Femur (tissue), 1 donor: ENCODE measurements at regions not wholly inside any gene's neighbourhood (a gene's known extent, or its start where the extent isn't known, plus 50 kb on each side); places are given as distances from the start of the nearest gene placed in this dataset.
"Not testable (repeated sequence)": the region's sequence is repeated elsewhere in the genome, so short reads cannot be mapped to it uniquely, and the experiment has no call there.

Experiments
- DNase-seq: peaks from one replicate; pipeline ENCODE4 v3.0.0-alpha.2; 2017

DNA sequence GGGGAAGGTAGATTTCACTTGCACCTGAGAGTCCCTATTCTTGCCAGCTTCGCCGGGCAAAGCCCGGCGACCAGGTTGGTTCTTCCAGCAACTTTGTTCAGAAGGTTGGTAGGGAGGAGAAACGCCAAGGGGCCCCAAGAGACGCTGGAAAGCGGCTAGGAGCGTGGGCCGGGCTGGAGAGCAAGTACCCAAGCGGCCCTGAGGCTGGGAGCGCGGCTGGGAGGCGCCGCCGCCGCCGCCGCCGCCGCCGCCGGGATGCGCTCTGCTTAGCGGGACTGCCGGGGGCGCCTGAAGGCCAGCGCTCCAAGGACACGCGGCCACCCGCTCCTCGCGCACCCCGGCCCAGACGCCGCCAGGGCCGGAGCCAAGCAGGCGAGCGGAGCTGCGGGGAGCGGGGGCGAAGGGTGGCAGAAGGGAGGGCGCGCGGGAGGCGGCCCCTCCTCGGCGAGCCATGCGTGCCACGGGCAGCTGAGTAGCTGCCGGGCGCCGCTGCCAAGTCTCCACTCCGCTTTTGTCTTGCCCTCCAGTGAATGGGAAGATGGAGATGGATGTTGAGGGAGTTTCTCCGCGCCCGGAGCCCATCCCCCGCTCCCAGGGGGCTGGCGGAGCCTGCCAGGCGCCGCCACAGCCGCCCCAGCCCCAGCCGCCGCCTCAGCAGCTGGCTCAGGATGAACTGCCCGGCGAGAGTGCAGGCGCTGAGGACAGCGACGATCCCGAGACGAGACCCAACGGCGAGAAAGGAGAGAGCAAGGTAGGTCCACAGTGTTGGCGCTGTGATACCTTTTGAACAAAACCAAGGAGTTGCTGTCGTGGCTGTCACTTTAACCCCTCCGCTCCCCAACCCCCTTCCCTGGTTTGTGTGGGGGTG lies 227.4 kb upstream of the AZI2 start:
- peak; percentile 44 for DNase-seq

DNA sequence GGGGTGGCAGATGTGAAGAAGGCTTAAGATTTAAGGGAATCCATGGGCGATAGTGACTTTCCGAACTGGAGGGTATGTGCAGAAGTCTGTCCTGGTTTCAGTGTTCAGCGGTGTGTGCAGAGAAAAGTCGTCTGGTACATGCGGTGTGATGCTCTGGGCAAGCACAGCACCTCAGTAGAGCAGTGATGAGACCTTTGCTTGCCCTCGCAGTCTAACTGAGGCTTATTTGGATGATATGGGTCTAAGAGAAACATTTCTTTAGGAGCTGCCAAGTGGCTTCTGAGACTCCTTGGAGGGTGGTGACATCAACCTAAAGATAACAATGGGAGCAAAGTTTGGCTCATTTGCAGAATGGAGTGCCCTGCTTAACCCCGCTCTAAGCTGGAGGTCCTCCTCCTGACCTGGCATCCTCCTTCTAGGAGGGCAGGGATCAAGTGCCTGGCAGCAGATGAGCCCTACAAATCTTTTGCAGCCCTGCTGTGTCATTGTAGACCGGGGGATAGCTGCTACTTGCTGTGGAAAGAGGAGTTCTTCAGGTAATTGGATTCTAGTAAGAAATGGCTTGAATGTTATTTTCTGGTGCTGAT lies 228.1 kb upstream of the AZI2 start:
- peak; percentile 15 for DNase-seq

DNA sequence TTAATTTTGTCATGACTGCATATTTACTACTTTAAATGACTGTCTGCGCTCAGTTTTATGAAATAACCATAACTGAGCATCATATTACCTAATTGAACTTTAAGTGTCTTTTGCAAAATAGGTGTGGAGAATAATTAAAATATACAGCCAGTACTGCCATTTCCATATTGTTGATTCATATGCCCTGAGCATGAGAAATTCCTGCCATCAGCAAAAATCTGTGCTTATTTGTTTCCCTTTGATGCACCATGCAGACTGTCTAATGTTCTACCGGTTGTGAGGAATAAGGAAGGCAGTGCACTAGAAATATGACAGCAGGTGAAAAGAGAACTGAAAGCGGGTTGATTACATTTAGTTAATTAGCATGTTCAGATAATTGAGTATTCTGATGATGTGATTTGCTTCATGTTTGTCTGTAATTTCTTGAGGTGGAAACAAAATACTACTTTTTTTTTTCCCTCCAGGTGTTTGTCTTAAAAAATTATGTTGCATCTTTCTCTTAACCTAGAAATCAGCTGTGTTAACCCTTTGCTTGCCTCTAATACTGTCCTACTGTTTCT lies 229.4 kb upstream of the AZI2 start:
- no peak for DNase-seq

DNA sequence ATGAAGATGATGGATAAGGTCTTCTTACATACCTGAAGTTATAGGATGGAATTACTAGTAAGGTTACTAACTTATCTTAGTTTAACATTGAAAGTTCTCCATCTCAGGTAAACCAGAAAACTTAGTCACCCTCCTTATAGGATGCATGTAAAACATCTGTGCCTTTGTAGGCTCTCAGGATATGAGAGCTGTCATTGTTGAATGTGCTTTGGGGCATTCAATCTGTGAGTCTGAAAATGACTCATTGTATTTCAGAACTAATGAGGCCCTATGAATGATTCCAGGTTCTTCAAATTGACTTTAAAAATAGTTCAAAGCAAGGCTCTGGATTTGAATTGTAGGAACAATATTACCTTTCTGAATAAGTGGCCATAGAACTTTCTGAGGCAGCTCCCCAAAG lies 237.7 kb upstream of the AZI2 start:
- DNase-seq = no peak

DNA sequence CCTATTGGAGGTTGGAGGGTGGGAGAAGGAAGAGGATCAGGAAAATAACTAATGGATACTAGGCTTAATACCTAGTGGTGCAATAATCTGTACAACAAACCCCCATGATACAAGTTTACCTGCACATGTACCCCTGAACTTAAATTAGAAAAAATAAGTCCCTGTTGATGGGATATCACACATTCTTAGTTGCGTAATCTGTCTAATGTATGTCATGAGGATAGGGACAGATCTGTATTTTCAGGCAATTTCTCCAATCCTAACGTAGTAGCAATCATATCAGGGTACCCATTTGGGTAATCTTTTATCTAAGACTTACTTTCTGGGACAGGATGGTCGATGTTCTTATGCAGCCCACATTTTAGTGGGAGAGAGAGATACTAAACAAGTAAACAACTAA lies 239.1 kb upstream of the AZI2 start:
- DNase-seq = no peak

DNA sequence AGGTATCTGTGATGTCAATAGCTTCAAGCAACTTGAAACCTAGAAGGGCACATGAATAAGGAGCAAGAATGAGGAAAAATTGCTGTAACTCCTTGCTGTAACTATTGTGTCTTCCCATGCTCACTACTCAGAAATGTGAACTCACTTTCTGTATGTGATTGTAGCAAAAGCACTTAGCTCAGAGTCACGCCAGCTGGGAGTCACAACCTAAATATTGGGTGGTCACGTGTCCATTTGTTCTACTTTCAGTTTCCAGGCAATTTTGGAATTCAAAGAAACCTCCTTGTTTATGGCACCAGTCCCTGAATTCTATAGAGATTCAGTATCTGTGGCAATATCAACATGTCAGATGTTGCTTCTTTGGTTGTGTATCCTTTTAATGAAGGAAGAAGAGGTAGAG lies 241.6 kb upstream of the AZI2 start:
- no peak for DNase-seq

DNA sequence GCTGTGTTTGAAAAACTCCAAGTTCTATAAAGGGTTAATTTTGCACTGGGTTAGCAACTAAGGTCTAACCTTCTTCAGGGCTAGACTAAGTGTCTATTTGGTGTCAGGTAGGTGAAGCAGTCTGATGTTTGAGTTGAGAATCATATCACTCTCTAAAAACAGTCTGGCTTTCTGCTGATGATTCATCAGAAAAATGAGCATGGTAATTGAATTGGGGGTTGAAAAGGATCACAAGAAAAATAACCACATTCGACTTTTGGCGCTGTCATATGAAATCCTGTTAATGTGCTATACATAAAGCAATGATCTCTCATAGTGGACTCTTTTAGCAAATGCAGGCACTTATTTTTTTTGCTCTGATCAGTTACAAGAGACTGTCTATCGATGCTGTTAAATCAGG lies 242.2 kb upstream of the AZI2 start:
- no peak for DNase-seq

DNA sequence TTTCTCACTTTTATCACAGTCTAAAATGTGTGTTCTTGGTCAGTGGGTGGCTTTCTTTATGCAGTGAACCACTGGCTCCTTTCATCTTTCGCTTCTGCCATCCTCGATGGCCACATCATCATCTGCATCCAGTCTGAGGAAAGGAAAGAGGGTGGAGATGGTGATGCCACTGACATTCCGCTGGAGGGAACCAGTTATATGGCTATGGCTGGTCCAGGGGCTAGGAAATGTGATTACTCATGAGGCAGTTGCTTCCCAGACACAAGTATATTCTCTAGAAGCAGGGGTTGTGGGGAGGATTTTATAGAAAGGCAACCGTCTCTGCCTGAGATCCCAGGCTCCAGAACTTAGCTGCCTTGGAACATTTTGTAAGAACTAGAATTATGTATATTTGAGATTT lies 246.7 kb upstream of the AZI2 start:
- no peak for DNase-seq

DNA sequence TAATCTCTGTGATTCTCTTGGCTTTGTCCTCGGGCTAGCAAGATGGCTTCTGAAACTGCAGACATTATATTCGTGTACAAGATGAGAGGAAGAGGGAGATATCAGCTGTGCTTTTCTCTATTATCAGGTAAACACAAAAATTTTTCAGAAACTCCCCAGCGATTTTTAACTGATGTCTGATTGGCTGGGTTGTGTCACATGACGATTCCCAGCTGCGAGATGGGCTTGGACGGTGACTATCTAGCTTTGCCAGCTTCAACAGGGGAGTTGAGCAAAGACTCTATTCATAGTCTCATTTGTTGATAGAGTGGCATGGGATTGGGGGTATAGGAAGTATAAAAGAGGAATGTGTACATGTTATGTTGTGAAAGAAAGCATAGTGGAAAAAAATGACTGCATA lies 248.8 kb upstream of the AZI2 start:
- no peak for DNase-seq

DNA sequence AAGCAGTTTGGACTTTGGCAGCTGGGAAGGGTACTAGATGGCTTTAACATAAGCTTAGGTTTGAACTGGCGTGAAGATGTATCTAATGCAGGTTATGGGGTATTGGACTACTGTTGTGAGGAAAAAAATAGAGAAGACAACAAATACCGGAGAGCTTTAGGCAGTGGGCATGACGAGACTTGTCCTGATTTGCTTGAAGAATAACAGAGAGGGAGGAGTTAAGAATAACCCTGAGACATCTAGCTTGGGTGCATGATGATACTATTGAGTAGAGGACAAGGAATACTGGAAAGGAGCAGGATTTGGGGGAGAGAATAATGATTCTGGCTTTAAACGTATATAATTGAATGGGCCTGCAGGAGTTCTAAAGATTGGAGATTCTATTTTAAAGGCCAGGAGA lies 249.5 kb upstream of the AZI2 start:
- no peak for DNase-seq

DNA sequence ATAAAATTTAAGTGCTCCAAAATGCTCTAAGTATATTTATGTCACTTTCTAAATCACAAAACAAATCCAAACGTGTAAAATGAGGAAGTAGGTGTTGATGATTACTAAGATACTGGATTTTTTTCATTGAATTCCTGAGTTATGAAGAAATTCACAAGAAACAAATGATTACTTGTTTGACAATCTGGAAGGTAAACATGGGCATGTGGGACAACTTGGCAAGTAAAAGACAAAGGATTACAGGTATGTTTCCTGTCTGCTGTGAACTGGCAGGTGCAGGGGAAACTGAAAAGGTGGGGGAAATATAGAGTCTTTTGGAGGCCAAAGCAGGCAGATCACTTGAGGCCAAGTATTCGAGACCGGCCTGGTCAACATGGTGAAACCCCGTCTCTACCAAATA lies 252.7 kb upstream of the AZI2 start:
- DNase-seq = no peak

DNA sequence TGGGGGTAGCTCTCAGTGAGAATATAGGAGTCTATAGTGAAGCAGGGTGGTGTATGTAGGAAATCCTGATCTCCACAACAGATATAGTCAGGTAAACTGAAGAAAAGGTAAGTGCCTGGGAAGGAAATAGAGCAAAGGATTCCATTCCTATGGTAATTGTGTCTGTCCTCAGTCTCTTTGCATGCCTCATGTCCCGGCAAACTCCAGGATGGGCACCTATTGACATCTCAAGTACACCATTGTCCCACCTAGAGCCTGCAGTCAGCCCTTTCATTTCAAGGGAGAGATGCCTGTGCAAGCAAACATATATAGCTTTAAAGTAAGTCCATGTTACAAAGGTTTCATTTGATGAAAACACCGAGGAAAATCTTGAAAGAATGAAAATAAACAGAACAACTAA lies 257.7 kb upstream of the AZI2 start:
- no peak for DNase-seq

DNA sequence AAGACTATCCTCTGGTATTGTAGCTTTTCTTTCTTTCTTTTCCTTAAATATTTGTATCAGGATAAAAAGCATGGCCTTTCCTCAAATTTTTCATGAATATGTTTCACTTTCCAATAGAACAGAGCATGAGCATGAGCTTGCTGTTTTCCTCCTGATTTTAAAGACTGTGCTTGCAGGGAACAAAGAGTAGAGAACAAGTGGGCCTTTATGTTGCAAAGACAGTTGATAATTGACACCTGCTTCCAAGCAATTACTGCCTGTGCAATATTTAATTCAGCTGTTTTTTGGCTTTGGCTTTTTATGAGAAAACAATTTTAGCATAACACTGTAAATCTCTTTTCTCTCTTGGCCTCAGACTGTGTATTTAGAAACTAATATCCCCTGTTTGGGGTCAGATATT lies 263.6 kb upstream of the AZI2 start:
- DNase-seq = no peak

DNA sequence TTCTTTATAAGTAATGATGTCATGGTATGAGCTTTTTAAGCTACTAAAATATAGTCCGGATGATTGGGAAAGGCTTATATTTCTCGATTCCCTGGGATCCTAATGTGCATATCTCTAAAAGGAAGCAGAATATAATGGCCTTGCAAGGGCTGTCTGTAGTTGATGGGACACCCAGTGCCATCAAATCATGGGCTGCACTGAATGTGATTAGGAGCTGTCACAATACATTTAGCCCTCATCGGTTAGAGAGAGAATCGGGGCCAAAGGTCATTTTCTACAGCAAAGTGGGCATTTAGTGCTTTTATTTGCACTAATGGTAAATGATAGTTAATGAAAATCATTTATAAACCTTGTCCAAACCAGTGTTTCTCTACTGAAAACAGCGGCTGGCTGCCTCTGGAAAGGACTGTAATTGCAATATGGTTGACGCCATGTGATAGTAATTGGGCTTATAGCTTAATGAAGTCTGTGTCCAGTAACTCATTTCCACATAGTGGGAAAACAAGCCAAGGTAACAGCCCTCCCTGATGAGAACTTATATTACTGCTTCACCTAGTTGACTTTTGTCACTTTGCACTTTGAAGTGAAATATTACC lies 265.0 kb upstream of the AZI2 start:
- DNase-seq = no peak

DNA sequence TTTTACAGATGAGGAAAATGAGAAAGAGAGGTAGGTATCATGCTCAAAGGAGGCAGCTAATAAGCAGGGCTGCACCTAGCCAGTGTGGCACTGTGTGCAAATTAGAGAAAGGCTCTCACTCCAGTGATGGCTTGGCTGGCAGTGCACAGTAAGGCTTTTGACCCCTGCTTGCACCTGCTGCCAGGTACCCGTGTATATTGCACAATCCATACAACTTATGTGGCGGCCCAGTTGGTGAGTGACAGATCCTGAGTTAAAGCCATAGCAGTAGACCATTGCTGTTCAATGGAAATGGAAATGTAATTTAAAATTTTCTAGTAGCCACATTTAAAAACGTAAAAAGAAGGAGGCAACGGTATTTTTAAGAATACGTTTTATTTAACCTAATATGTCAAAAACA lies 266.4 kb upstream of the AZI2 start:
- no peak for DNase-seq

DNA sequence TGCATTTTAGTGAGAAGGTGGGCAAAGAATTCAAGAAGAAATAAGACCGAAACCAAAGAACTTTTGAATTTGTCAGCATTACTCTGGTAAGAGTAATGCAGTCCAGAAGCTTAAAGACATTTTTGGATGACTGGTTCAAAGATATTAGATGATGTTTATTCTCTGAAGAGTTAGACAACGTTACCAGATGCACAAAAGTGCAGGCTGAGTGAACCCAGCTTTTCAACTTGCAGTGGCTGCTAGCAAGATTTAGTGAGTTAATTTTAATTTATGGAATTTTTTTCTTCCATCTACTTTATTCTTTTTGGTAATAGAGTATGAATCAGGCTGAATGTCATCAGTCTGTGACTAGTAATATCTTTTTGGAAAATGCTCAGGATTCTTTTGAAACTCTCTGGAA lies 267.3 kb upstream of the AZI2 start:
- DNase-seq = no peak

DNA sequence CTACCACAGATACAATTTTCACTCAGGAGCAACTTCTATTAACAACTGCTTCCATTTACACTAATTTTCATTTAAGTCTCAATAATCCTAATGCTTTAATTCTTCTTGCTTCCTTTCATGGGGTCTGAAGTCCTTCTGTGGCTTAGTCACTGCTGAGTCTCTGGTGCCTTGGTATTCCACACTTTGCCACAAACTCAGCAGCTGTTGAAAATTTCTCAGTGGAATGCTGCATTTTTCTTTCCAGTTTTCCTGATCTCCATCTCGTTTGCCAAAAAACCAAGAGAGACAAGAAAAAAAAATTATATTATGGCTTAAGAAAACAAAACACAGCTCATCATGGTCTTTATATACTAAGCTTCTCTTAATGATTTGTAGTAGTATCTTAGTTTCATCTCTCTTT lies 269.2 kb upstream of the AZI2 start:
- DNase-seq = no peak

DNA sequence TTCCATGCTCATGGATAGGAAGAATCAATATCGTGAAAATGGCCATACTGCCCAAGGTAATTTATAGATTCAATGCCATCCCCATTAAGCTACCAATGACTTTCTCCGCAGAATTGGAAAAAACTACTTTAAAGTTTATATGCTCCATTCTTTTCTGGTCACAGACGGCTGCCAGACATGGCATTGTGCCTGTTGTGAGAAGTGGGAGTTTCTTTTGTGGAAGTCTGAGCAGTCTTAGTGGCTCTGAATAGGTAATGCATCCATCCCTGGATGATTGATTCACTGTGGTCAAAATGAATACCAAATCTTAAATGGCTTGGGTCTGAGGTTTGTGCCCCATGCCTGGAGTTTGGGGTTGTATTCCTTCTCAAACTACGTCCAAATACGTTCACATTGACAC lies 274.5 kb upstream of the AZI2 start:
- DNase-seq = no peak

DNA sequence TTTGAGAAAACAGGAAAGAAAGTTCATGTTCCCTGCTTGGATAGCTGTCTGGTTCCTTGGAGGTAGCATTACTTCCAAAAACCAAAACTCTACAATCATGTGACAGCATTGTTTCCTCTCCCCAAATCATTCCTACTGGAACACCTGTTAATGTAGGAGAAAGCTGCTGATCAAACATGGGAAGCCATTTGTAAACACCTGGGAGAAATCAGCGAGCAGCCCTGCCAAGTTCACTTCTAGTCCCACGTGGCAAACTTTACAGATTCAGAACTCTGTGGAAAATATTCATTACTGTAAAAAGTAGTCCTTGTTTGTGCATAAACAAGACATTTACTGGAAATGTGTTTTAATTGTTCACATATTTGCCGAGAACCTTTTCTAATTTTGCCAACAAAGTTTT lies 275.5 kb upstream of the AZI2 start:
- DNase-seq = peak; percentile 23

DNA sequence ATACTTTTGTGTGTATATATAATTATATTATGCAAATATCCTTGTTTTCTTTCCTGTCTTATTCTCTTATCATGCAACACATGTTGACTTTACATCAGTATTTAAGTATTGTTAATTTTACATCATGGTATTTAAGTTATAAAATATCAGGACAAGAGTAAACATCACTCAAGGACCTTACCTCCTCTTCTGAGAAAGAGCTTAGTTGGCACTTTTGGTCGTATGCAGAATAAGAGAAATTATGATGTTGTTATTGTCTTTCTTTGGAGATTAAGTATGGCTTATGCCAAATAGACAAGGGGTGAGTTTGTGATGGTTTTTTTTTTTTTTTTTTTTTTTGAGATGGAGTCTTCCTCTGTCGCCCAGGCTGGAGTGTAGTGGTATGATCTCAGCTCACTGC lies 279.2 kb upstream of the AZI2 start:
- not testable (repeated sequence) for DNase-seq

DNA sequence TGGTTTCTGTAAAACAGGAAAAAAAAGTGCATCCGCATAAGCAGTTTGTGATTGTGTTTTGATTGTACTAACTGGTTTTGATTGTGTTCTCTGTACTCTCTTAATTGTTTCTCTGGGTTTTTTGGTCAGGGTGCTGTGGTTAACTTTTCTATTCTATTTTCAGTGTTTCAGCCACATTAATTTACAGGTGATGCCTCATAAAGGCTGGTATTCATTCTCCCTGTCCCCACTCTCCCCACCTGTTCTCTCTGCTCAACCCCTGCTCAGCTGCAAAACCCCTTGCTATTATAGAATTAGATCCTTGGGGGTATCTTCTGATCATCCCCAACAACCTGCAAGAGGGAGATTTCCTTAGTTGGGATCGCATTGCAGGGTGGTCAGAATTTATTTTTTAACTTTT lies 285.4 kb upstream of the AZI2 start:
- no peak for DNase-seq

DNA sequence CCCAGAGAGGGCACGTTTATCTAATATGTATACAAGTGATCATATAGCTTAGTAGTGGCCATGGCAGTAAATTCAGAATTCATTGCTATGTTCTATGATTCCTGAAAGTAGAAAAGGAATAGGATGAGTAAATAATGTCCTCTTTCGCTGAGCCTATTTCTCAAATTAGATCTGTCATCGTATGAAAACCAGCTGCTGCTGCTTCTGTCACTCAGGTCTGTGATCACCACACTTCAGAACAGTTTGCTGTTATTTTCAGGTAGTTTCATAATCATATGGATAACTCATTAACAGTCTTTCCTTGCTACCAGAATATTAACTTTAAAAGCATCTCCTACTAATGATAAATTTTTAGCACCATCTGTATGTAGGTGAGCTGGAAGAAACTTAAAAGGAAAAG lies 289.1 kb upstream of the AZI2 start:
- no peak for DNase-seq

DNA sequence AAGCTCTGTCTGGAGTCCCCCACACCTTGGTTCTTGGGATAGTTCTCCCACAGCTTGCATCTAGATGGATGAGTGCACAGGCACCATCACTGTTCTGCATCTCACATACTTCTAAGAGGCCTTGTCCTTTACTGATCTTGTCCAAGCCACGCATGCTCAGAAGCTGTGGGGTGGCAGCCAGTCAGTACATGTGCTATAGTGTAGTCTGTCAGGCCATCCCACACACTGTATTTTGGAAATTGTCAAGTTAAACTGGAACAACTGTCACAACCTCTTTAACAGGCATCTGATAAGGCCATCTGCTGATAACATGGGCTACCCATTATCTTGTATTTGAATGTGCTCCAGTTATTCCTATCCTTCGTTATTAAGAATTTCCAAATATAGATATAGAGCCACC lies 296.5 kb upstream of the AZI2 start:
- DNase-seq = no peak

DNA sequence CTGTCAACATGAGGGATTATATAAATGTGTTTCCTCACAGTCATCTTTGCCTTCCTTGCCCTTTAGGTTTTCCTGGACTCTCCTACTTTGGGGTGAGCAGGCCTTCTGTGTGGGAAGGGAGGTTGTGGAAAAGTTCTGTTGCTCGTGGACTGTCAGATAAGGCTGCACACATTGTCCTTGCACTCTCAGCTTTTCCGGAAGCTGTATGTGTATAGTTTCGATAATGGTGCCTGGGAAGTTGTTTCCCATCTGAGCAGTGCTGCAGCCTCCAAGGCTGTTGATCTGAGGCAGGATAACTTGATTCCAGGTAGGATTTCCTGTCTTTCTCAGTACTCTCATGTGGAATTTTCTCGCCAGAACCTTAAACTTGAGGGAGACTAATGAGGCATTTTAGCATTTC lies 297.8 kb upstream of the AZI2 start:
- DNase-seq = no peak
